Right cardiac atrium (tissue), 5 donors: ENCODE measurements at regions not wholly inside any gene's neighbourhood (a gene's known extent, or its start where the extent isn't known, plus 50 kb on each side); places are given as distances from the start of the nearest gene placed in this dataset.

Experiments used
- ATAC-seq, 2 donors: fragments of 200-7000 bp; cut with Tn5 transposase; one replicate each; pipeline versions ENCODE4 v1.8.0 to v1.9.1; 2020; ENCODE audit warnings: moderate library complexity in 2 of 2, mild to moderate bottlenecking in 1 of 2
- DNase-seq, 3 donors: peaks; one replicate each; pipeline ENCODE4 v3.0.0-alpha.2; 2020
- H3K27ac ChIP-seq: one replicate; pipeline ENCODE4 v1.5.1; 2013; ENCODE audit warnings: mild to moderate bottlenecking, low read length, control low read depth, moderate library complexity
- H3K27me3 ChIP-seq: one replicate; pipeline ENCODE4 v1.6.1; 2013; ENCODE audit not compliant: control insufficient read depth, insufficient read depth
- H3K4me1 ChIP-seq: one replicate; pipeline ENCODE4 v1.6.1; 2013; ENCODE audit warnings: low read length; ENCODE audit not compliant: control insufficient read depth, insufficient read depth
- H3K4me3 ChIP-seq: one replicate; pipeline ENCODE4 v1.5.1; 2013; ENCODE audit warnings: low read length, control low read depth
- H3K9me3 ChIP-seq: one replicate; pipeline ENCODE4 v1.6.1; 2013; ENCODE audit warnings: low read length; ENCODE audit not compliant: control insufficient read depth
- WGBS: extraction: QIAGEN DNeasy Blood & Tissue Kit; methylation state at CpG from one replicate; pipeline ENCODE4 v1.1.7; 2013; 5-methylcytosine and 5-hydroxymethylcytosine counted together
- intact Hi-C, 4 donors: fragments of 100-400 bp; cut with DNase I; formaldehyde crosslinking; loops; one replicate each; pipeline versions ENCODE4 v1.11.0 to v1.14.0; 2022 to 2023
- donor health status: healthy with polysubstance abuse.
- donor health status: DM: no; HTN: yes; CAD: no.
- donor health status: DM: no; HTN: no; CAD: no.
- donor health status: DM: no; HTN: yes; CAD: no; lungs with severe emphysema.
- donor health status: DM: yes; HTN: yes; CAD: no.

GRCh38 chr3:144770915-144771351 is 799.3 kb downstream of the DIPK2A start:
- no peak overlapping the region for H3K27ac ChIP-seq
- WGBS, result 31% methylated on average over 1 of the region's 1 CpG
- H3K4me1 ChIP-seq, result no peaks in the 10 kb centered on the region
- DNase-seq (no peak), ATAC-seq (peak; percentile 80 to 82)
- H3K27me3 ChIP-seq, result no peaks in the 10 kb centered on the region
- intact Hi-C loops, result no loop called here
- H3K4me3 ChIP-seq, result no peak overlapping the region
- no peaks in the 10 kb centered on the region for H3K9me3 ChIP-seq

- Histone ChIP-seq H3K9me3 (no peaks in the 10 kb centered on the region), H3K4me1 (no peaks in the 10 kb centered on the region), H3K27me3 (no peaks in the 10 kb centered on the region), H3K4me3 (no peak overlapping the region), H3K27ac (no peak overlapping the region)
- intact Hi-C loops, result no loop called here
- WGBS, result 29% methylated on average over 2 of the region's 2 CpGs
- ATAC-seq, result peak; percentile 29 to 80
- no peak for DNase-seq
These were observed 799.8 kb downstream of the DIPK2A start for GRCh38 chr3:144771381-144771870.

- ATAC-seq (no peak), DNase-seq (no peak)
- intact Hi-C loops, result no loop called here
- WGBS, result 77% methylated on average over 3 of the region's 3 CpGs
- no peak overlapping the region for H3K4me3 ChIP-seq
- no peaks in the 10 kb centered on the region for H3K9me3 ChIP-seq
- no peaks in the 10 kb centered on the region for H3K4me1 ChIP-seq
- no peak overlapping the region for H3K27ac ChIP-seq
- H3K27me3 ChIP-seq, result no peaks in the 10 kb centered on the region
These were observed 800.7 kb downstream of the DIPK2A start for GRCh38 chr3:144772372-144772771.

GRCh38 chr3:144773350-144773749 is 801.7 kb downstream of the DIPK2A start:
- Histone ChIP-seq H3K4me3 (no peak overlapping the region), H3K27ac (no peak overlapping the region), H3K27me3 (no peaks in the 10 kb centered on the region), H3K4me1 (no peaks in the 10 kb centered on the region), H3K9me3 (no peaks in the 10 kb centered on the region)
- DNase-seq, result no peak
- ATAC-seq, result no peak
- intact Hi-C loops, result no loop called here
- 77% methylated on average over 4 of the region's 4 CpGs for WGBS

- H3K27ac ChIP-seq, result no peak overlapping the region
- H3K4me1 ChIP-seq, result no peaks in the 10 kb centered on the region
- ATAC-seq, result no peak
- H3K4me3 ChIP-seq, result no peak overlapping the region
- DNase-seq, result no peak
- H3K27me3 ChIP-seq, result no peaks in the 10 kb centered on the region
- intact Hi-C loops, result no loop called here
- H3K9me3 ChIP-seq, result no peaks in the 10 kb centered on the region
- WGBS, result 89% methylated on average over 5 of the region's 5 CpGs
These were observed 803.3 kb downstream of the DIPK2A start for GRCh38 chr3:144774897-144775296.

- Histone ChIP-seq H3K27ac (no peak overlapping the region), H3K27me3 (no peaks in the 10 kb centered on the region), H3K9me3 (no peaks in the 10 kb centered on the region), H3K4me3 (no peak overlapping the region), H3K4me1 (no peaks in the 10 kb centered on the region)
- intact Hi-C loops, result no loop called here
- ATAC-seq (no peak), DNase-seq (no peak)
These were observed 803.9 kb downstream of the DIPK2A start for GRCh38 chr3:144775551-144775950.

GRCh38 chr3:144777906-144778305 is 806.3 kb downstream of the DIPK2A start:
- intact Hi-C loops, result no loop called here
- 59% methylated on average over 2 of the region's 2 CpGs for WGBS
- Histone ChIP-seq H3K27me3 (no peaks in the 10 kb centered on the region), H3K4me1 (no peaks in the 10 kb centered on the region), H3K27ac (no peak overlapping the region), H3K4me3 (no peak overlapping the region), H3K9me3 (no peaks in the 10 kb centered on the region)
- no peak for DNase-seq
- no peak for ATAC-seq

- intact Hi-C loops, result no loop called here
- no peak overlapping the region for H3K27ac ChIP-seq
- 91% methylated on average over 10 of the region's 10 CpGs for WGBS
- no peak for ATAC-seq
- no peaks in the 10 kb centered on the region for H3K9me3 ChIP-seq
- no peaks in the 10 kb centered on the region for H3K4me1 ChIP-seq
- no peak overlapping the region for H3K4me3 ChIP-seq
- DNase-seq, result no peak
- no peaks in the 10 kb centered on the region for H3K27me3 ChIP-seq
These were observed 819.4 kb downstream of the DIPK2A start for GRCh38 chr3:144791034-144791433.

GRCh38 chr3:144801890-144802289 is 830.3 kb downstream of the DIPK2A start:
- intact Hi-C loops, result no loop called here
- H3K27me3 ChIP-seq, result no peaks in the 10 kb centered on the region
- no peak overlapping the region for H3K4me3 ChIP-seq
- WGBS, result 98% methylated on average over 1 of the region's 1 CpG
- DNase-seq (no peak), ATAC-seq (no peak)
- no peaks in the 10 kb centered on the region for H3K4me1 ChIP-seq
- no peak overlapping the region for H3K27ac ChIP-seq
- no peaks in the 10 kb centered on the region for H3K9me3 ChIP-seq

GRCh38 chr3:144809380-144809779 is 837.8 kb downstream of the DIPK2A start:
- intact Hi-C loops, result no loop called here
- no peaks in the 10 kb centered on the region for H3K4me1 ChIP-seq
- 86% methylated on average over 1 of the region's 1 CpG for WGBS
- H3K27ac ChIP-seq, result no peak overlapping the region
- no peak for ATAC-seq
- H3K27me3 ChIP-seq, result no peaks in the 10 kb centered on the region
- H3K9me3 ChIP-seq, result no peaks in the 10 kb centered on the region
- no peak for DNase-seq
- no peak overlapping the region for H3K4me3 ChIP-seq

GRCh38 chr3:144810160-144810559 is 838.5 kb downstream of the DIPK2A start:
- Histone ChIP-seq H3K9me3 (no peaks in the 10 kb centered on the region), H3K27me3 (no peaks in the 10 kb centered on the region), H3K4me1 (no peaks in the 10 kb centered on the region), H3K4me3 (no peak overlapping the region), H3K27ac (no peak overlapping the region)
- no peak for DNase-seq
- intact Hi-C loops, result no loop called here
- ATAC-seq, result no peak
- whole genome bisulfite sequencing, result 71% methylated on average over 1 of the region's 1 CpG

- intact Hi-C loops, result no loop called here
- H3K27ac ChIP-seq, result no peak overlapping the region
- no peaks in the 10 kb centered on the region for H3K4me1 ChIP-seq
- ATAC-seq, result no peak
- no peaks in the 10 kb centered on the region for H3K9me3 ChIP-seq
- DNase-seq, result no peak
- H3K27me3 ChIP-seq, result no peaks in the 10 kb centered on the region
- H3K4me3 ChIP-seq, result no peak overlapping the region
- 59% methylated on average over 3 of the region's 3 CpGs for WGBS
These were observed 844.0 kb downstream of the DIPK2A start for GRCh38 chr3:144815655-144816054.
